Stimulated activated effector memory CD8-positive, alpha-beta T cell treated with anti-CD3 and anti-CD28 coated beads, Interleukin-12 subunit alpha, Interleukin-12 subunit beta, amount 100 ng/mL, for 72 hours (primary cell): ENCODE measurements at regions not wholly inside any gene's neighbourhood (a gene's known extent, or its start where the extent isn't known, plus 50 kb on each side); places are given as distances from the start of the nearest gene placed in this dataset.

Experiments used
- ATAC-seq: fragments of 150-1000 bp; cut with Tn5 transposase; 2 replicates; pipeline ENCODE4 v1.10.0; 2021
- DNase-seq, 2 donors: peaks; one replicate each; pipeline ENCODE4 v3.0.0; 2021 to 2022; ENCODE audit warnings: low spot score in 2 of 2
- H3K27ac Mint-ChIP-seq: one replicate; pipeline ENCODE4 v1.8.0; 2022; ENCODE audit warnings: mild to moderate bottlenecking, mixed read lengths
- H3K36me3 Mint-ChIP-seq: one replicate; pipeline ENCODE4 v1.8.0; 2022; ENCODE audit warnings: mild to moderate bottlenecking, mixed read lengths
- H3K4me1 Mint-ChIP-seq: one replicate; pipeline ENCODE4 v1.8.0; 2022; ENCODE audit warnings: mixed read lengths
- H3K4me3 Mint-ChIP-seq: one replicate; pipeline ENCODE4 v1.8.0; 2022; ENCODE audit warnings: mild to moderate bottlenecking, mixed read lengths
- H3K9me3 Mint-ChIP-seq: one replicate; pipeline ENCODE4 v1.8.0; 2022; ENCODE audit warnings: mixed read lengths

- H3K9me3 Mint-ChIP-seq = peaks cover 16% of the 10 kb centered on the region
- H3K4me1 Mint-ChIP-seq = no peaks in the 10 kb centered on the region
- no peak overlapping the region for H3K27ac Mint-ChIP-seq
- ATAC-seq (no peak), DNase-seq (no peak)
- no peaks in the 10 kb centered on the region for H3K36me3 Mint-ChIP-seq
- no peak overlapping the region for H3K4me3 Mint-ChIP-seq
These were observed 483.1 kb upstream of the ZFHX3 start for GRCh38 chr16:73531021-73531420.

- H3K4me3 Mint-ChIP-seq = no peak overlapping the region
- DNase-seq (no peak), ATAC-seq (no peak)
- peaks cover 16% of the 10 kb centered on the region for H3K9me3 Mint-ChIP-seq
- no peaks in the 10 kb centered on the region for H3K4me1 Mint-ChIP-seq
- H3K27ac Mint-ChIP-seq = no peak overlapping the region
- no peaks in the 10 kb centered on the region for H3K36me3 Mint-ChIP-seq
These were observed 482.6 kb upstream of the ZFHX3 start for GRCh38 chr16:73530529-73530928.

DNA sequence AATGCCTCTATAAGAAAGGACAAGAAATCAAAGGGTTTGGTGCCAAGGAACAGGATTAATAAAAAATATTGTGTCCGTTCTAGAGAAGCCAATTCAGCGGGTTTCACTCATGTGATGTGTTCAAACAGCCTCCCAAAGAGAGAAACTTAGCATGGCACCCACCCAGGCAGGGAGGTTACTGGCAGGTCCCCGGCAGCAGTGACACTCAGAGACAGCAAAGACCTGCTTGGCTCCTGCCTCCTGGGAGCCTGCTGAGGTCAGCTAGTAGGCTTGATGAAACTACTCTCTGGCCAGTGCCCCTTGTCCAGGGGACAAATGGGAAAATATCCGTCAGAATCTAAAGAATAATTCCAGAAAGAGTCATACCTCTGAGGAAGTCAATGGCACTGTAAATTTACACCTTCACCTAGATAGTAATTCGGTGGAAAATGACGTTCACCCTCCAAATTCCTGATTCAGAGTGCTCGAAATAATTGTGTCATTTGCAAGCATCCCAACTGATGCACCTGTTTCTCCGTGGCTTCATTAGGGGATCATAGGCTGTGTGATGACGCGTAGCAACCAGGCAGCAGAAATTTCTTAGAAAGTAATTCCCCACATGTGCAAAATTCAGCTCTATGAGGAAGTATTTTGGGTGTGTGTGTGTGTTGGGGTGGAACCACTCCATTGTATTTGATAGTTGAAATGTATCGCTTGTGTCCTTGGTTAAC lies 481.5 kb upstream of the ZFHX3 start:
- H3K36me3 Mint-ChIP-seq = no peaks in the 10 kb centered on the region
- no peak overlapping the region for H3K27ac Mint-ChIP-seq
- DNase-seq = no peak
- ATAC-seq = no peak
- no peaks in the 10 kb centered on the region for H3K4me1 Mint-ChIP-seq
- no peak overlapping the region for H3K4me3 Mint-ChIP-seq
- peaks cover 16% of the 10 kb centered on the region for H3K9me3 Mint-ChIP-seq

- Mint-ChIP-seq H3K4me3 (no peak overlapping the region), H3K4me1 (no peaks in the 10 kb centered on the region), H3K27ac (no peak overlapping the region), H3K36me3 (no peaks in the 10 kb centered on the region), H3K9me3 (peaks cover 5% of the 10 kb centered on the region)
- no peak for DNase-seq
- no peak for ATAC-seq
These were observed 479.3 kb upstream of the ZFHX3 start for GRCh38 chr16:73527187-73527586.

DNA sequence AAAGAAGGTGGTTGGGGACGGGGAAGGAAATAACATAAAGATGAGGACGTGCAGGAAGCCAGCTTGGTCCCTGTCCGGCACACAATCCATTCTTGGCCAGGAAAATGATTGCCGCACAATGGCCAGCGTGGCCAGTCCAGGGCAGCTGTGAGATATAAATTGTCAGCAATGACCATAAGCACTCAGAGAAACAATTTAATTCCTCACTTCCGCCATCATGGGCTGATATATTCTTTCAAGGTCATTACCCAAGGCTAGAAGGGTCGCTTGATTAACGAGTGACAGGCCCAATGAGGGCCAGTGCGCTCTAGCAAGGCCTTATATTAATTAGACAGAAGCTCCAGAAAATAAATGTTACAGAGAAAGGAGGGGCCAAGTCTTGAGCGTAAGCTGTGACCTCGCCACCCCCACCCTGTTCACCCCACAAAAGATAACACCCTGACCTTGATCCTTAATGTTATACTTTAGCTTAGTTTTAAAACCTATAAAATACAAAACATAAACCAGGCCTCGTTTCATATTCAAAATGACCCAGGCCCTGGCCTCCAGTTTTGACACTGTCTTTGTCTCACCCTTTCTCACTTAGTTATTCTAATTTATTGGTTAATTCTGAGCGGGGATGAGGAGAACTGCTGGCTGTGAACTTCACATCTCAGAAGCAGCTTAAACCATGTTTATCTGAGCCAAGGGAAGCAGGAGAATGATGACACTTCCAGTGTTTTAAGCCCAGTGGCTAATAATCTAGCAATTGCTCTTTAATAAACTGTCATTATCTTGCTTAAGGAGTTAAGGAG lies 478.3 kb upstream of the ZFHX3 start:
- ATAC-seq = no peak
- H3K4me3 Mint-ChIP-seq = no peak overlapping the region
- no peak overlapping the region for H3K27ac Mint-ChIP-seq
- DNase-seq = no peak
- no peaks in the 10 kb centered on the region for H3K4me1 Mint-ChIP-seq
- H3K36me3 Mint-ChIP-seq = no peaks in the 10 kb centered on the region
- H3K9me3 Mint-ChIP-seq = peaks cover 5% of the 10 kb centered on the region

DNA sequence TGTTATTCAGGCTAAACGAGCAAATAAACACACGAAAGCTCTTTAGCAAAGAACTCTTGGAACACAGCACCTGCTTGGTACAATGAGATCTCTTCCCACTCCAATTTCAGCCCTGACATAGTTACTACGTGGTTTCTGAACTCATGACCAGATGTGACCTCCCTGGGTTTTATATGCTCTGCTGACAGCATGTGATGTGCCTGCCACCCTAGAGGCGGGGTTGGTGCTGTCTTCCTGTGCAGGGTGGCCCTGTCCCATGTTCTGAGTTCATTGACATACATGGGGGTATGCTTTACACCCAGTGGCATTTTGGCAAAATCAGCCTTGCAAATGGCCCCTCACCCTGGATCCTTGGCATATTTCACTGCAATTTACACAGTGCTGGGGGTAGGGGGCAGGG lies 475.3 kb upstream of the ZFHX3 start:
- H3K4me1 Mint-ChIP-seq = no peaks in the 10 kb centered on the region
- H3K4me3 Mint-ChIP-seq = no peak overlapping the region
- H3K36me3 Mint-ChIP-seq = no peaks in the 10 kb centered on the region
- DNase-seq (no peak), ATAC-seq (no peak)
- no peak overlapping the region for H3K27ac Mint-ChIP-seq
- H3K9me3 Mint-ChIP-seq = peaks cover 4% of the 10 kb centered on the region

GRCh38 chr16:73521499-73521898 lies 473.6 kb upstream of the ZFHX3 start:
- Mint-ChIP-seq H3K36me3 (no peaks in the 10 kb centered on the region), H3K4me3 (no peak overlapping the region), H3K9me3 (peaks cover 8% of the 10 kb centered on the region), H3K27ac (no peak overlapping the region), H3K4me1 (no peaks in the 10 kb centered on the region)
- ATAC-seq (no peak), DNase-seq (no peak)

DNA sequence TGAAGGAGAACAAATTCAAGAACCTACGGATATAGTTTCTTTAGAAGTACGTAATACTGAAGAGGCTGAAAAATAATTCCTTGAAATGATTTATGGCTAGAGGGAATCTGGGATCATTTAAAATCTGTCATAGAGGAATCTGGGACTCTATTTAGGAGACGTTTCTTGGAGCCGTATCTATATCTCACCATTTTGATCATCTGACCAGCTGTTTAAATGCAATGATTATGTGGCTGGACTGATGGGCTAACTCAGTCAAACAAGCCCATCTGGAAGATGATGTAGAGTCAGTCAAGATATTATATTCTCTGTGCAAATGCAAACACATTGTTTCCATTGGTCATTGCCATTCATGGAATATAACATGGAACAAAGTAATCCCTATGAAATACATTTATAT lies 467.7 kb upstream of the ZFHX3 start:
- Mint-ChIP-seq H3K36me3 (no peaks in the 10 kb centered on the region), H3K9me3 (peaks cover 14% of the 10 kb centered on the region), H3K4me3 (no peak overlapping the region), H3K27ac (no peak overlapping the region), H3K4me1 (no peaks in the 10 kb centered on the region)
- DNase-seq (no peak), ATAC-seq (no peak)

DNA sequence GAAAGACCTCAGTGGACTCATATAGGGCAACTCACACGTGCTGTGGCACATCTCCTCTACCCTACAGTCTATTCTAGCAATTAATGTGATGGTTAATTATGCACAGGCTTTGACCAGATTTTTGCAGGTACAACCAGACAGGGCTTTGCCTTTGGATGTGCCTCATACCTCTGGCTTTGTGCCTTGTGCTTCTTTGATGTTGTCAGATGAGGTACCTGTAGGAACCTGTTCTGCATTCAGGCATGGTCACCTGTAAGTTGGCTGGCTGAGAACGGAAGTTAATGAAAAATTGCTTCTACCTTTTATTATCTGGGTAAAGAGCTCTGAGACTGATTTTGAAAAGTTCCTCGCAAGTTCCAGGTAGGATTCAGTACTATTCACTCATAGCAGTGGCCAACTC lies 462.9 kb upstream of the ZFHX3 start:
- H3K9me3 Mint-ChIP-seq = peaks cover 12% of the 10 kb centered on the region
- DNase-seq (no peak), ATAC-seq (no peak)
- no peaks in the 10 kb centered on the region for H3K36me3 Mint-ChIP-seq
- H3K27ac Mint-ChIP-seq = no peak overlapping the region
- H3K4me1 Mint-ChIP-seq = no peaks in the 10 kb centered on the region
- no peak overlapping the region for H3K4me3 Mint-ChIP-seq

DNA sequence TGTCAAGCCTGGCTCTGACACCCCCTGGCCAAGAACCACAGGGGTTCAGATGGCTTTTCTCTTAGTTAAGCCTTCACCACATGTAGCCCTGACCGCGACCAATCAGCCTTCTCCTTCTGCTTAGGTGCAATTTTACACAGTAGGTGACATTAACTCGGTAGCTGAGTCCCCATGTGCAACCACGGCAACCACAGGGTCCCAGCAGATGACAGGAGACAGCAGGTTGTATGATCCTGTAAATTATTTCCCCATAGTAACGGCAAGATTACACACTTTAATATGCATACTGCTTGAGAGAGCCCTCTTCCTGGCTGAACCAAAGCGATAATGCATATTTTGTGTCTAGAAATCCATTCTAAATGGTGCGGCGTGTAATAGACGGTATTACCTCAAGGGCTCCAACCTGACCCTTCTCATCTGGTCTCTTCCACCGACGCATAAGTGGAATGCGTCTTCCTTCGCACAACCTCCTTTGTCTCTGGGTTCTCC lies 458.7 kb upstream of the ZFHX3 start:
- Mint-ChIP-seq H3K4me3 (no peak overlapping the region), H3K9me3 (peaks cover 6% of the 10 kb centered on the region), H3K4me1 (no peaks in the 10 kb centered on the region), H3K36me3 (no peaks in the 10 kb centered on the region), H3K27ac (no peak overlapping the region)
- DNase-seq (no peak), ATAC-seq (no peak)

- no peaks in the 10 kb centered on the region for H3K36me3 Mint-ChIP-seq
- H3K27ac Mint-ChIP-seq = no peak overlapping the region
- ATAC-seq (no peak), DNase-seq (no peak)
- H3K4me3 Mint-ChIP-seq = no peak overlapping the region
- H3K9me3 Mint-ChIP-seq = peaks cover 6% of the 10 kb centered on the region
- no peaks in the 10 kb centered on the region for H3K4me1 Mint-ChIP-seq
These were observed 457.6 kb upstream of the ZFHX3 start for GRCh38 chr16:73505577-73505976.

DNA sequence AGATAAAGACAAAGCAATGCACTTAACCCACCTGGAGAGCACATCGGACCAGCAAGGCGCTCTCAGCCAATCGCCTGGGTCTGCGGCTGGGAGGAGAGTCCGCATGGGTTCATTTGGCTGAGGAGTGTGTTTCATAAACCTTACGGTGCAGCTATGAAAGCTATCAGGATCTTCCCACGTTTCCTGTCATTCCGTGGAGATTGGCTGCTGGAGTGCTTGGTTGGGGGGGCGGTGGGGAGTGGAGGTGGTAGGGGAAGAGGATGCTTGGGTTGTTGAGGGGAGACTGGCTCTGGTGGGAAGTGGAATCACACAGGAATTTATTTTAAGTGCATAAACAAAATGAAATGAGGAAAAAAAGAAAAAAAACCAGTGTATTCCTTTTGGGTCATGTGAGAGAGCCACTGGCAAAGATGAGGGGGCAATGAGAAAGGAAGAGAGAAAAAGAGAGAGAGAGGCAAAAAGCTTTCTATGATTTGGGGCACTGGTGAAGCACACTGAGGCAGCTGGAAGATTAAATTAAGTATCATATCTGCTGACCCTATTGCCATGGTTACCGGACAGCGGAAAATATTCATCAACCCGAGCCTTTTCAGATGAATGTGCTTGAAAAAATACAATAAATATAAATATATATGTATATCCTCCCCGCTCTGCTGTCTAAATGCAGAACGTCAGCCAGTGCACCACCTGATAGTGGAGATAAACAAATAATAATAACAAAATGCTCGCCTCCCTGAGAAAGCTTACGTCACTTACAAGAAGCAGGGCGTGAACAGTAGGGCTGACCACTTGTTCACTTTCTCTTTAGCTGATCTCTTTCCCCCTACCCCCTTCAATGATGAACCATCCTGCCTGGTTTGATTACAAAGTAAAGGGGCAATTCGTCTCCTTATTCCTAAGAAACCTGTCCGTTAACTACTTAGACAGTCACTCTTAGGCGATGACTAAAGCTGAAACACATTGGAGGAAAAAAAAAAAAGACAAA lies 457.0 kb upstream of the ZFHX3 start:
- Mint-ChIP-seq H3K27ac (no peak overlapping the region), H3K4me3 (no peak overlapping the region), H3K36me3 (no peaks in the 10 kb centered on the region), H3K4me1 (no peaks in the 10 kb centered on the region), H3K9me3 (peaks cover 6% of the 10 kb centered on the region)
- DNase-seq (no peak), ATAC-seq (no peak)

GRCh38 chr16:73503093-73503492 lies 455.2 kb upstream of the ZFHX3 start:
- ATAC-seq (no peak), DNase-seq (no peak)
- Mint-ChIP-seq H3K36me3 (no peaks in the 10 kb centered on the region), H3K27ac (no peak overlapping the region), H3K4me1 (no peaks in the 10 kb centered on the region), H3K9me3 (peaks cover 6% of the 10 kb centered on the region), H3K4me3 (no peak overlapping the region)

DNA sequence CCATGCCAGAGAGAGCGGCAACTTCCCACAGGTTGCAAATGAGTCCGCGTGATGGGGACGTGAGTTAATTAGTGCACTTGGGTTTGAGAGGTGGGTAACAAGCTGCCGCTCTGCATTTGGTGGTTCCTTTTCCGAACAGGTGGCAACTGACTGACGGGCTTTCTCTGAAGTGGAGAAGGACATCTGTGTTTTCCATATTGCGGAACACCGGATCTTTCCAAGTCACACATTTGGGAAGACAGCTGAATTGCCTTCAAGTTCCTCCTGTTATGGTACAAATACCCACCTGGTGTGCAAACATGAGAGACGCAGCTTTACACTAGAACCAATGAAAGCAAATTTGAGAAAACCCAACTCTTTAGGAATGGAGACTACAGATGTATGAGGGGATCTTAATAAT lies 451.3 kb upstream of the ZFHX3 start:
- Mint-ChIP-seq H3K36me3 (no peaks in the 10 kb centered on the region), H3K27ac (no peak overlapping the region), H3K4me3 (no peak overlapping the region), H3K9me3 (no peaks in the 10 kb centered on the region), H3K4me1 (no peaks in the 10 kb centered on the region)
- no peak for DNase-seq
- ATAC-seq = no peak

DNA sequence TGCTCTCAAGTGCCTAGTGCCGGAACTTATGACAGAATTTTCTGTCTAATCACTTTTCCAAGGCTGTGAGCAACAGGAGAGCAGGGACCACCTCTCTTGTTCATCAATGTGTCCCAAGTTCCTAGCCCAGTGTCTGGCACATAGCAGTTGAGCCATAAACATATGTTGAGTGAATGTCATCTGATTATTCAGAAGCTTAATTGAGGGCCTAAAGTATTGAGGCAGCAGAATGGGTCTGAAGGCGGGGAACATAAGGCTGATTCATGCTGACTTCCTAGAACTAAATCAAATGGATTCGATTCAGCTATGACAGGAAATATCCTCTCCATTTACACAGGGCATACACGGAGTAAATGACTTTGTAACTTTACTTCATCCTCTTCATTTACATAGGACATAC lies 438.0 kb upstream of the ZFHX3 start:
- Mint-ChIP-seq H3K4me1 (peaks cover 4% of the 10 kb centered on the region), H3K4me3 (no peak overlapping the region), H3K36me3 (no peaks in the 10 kb centered on the region), H3K27ac (no peak overlapping the region), H3K9me3 (peaks cover 11% of the 10 kb centered on the region)
- ATAC-seq (no peak), DNase-seq (no peak)
